Right kidney (tissue), 1 donor: ENCODE measurements at regions not wholly inside any gene's neighbourhood (a gene's known extent, or its start where the extent isn't known, plus 50 kb on each side); places are given as distances from the start of the nearest gene placed in this dataset.
"Not testable (repeated sequence)": the region's sequence is repeated elsewhere in the genome, so short reads cannot be mapped to it uniquely, and the experiment has no call there.

Source experiments
- DNase-seq: peaks from one replicate; pipeline ENCODE4 v3.0.0-alpha.2; 2016

GRCh38 chr9:41606961-41607547 is 417.9 kb upstream of the ZNG1F start:
- not testable (repeated sequence) for DNase-seq

DNA sequence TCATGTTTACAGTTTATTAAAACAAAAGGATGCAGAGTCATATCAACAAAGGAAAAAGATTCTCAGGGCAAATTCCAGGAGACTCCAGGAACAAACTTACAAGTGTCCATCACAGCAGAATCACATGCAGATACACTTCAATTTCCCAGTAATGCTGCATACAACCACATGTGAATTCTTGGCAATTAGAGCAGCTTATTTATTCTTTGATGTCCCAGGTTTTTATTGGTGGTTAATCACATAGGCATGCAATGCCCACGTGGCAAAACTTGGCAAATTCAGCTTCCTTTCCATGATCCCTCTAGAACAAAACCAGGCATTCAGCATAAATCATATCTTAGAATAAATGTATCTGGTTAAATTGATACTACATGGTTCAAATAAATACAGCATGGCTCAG is 376.5 kb upstream of the ZNG1F start:
- not testable (repeated sequence) for DNase-seq
